ENCODE measurements at regions not wholly inside any gene's neighbourhood (a gene's known extent, or its start where the extent isn't known, plus 50 kb on each side); places are given as distances from the start of the nearest gene placed in this dataset.

DNA sequence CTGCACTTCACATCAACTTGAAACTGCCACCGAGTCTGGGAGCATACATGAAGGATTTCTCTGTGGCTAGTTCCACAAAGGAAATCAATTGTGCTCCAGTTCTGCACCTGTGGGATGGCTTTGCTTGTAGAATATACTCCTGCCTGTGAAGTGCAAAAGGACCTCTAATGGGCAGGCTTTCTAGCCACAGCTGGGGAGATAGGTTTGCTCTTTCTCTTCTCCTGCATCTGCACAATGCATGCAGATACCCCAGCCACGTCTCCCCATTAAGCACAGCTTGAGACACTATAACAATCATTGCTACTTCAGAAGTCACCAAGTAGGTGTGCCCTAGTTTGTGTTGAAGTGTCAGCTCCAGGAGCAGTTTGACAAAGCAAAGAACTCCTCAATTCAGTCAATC is 364.6 kb downstream of the ZIC3 start:
- Histone ChIP-seq H3K9me3 (ENCODE audit: insufficient read depth in 2 of 2, low read depth in 1 of 2, low read length in 1 of 2) (peaks cover 8 to 16% of the 10 kb centered on the region in 2 experiments; a peak in 3 of 4 replicates), H3K79me2 (ENCODE audit: control insufficient read depth in 1 of 2, insufficient read depth in 2 of 2, low read length in 2 of 2) (no peaks in the 10 kb centered on the region), H4K91ac (replicated peaks; ENCODE audit: insufficient read length, low read length) (no peak overlapping the region), H3K4me1 (replicated peaks in 1 of 4; ENCODE audit: control insufficient read depth in 3 of 4, insufficient read depth in 4 of 4, low read length in 3 of 4) (peaks cover 0 to 5% (median 3%) of the 10 kb centered on the region in 4 experiments; a peak in 4 of 7 replicates), H2AK5ac (ENCODE audit: low read depth, low read length) (no peak overlapping the region), H2BK12ac (ENCODE audit: low read depth, low read length) (no peak overlapping the region), H2AFZ (ENCODE audit: low read length) (no peak overlapping the region), H3K27me3 (replicated peaks in 1 of 4; ENCODE audit: control insufficient read depth in 3 of 4, extremely low read depth in 1 of 4, insufficient read depth in 3 of 4, low read length in 3 of 4) (no peaks in the 10 kb centered on the region), H3K9ac (replicated peaks in 1 of 4; ENCODE audit: extremely low read depth in 1 of 4, low read depth in 3 of 4, low read length in 3 of 4) (no peak overlapping the region), H4K20me1 (replicated peaks in 1 of 2; ENCODE audit: control insufficient read depth in 1 of 2, insufficient read depth in 2 of 2, low read length in 2 of 2) (no peaks in the 10 kb centered on the region), H2BK5ac (ENCODE audit: low read depth, low read length) (no peak overlapping the region), H3K56ac (replicated peaks; ENCODE audit: insufficient read length, low read depth, low read length) (no peak overlapping the region), H3K4me2 (ENCODE audit: insufficient read depth in 1 of 2, low read depth in 2 of 2, low read length in 2 of 2) (no peak overlapping the region), H2BK120ac (replicated peaks; ENCODE audit: low read depth, low read length) (no peak overlapping the region), H3K23ac (ENCODE audit: insufficient read length) (no peak overlapping the region), H3K4ac (replicated peaks; ENCODE audit: insufficient read length, low read depth, low read length) (no peak overlapping the region), H3K79me1 (ENCODE audit: low read depth, low read length) (no peaks in the 10 kb centered on the region), H3K27ac (ENCODE audit: low read depth, low read length) (no peak overlapping the region), H3K36me3 (ENCODE audit: control insufficient read depth in 2 of 4, insufficient read depth in 4 of 4, low read length in 3 of 4) (peaks cover 0 to 2% (median 0%) of the 10 kb centered on the region in 4 experiments; a peak in 1 of 8 replicates), H4K5ac (ENCODE audit: insufficient read length, low read depth, low read length) (no peak overlapping the region), H3K18ac (ENCODE audit: extremely low read depth, low read length) (no peak overlapping the region), H3K4me3 (ENCODE audit: extremely low read depth in 1 of 4, insufficient read depth in 2 of 4, low read depth in 3 of 4, low read length in 4 of 4) (no peak overlapping the region), H2BK15ac (ENCODE audit: low read length) (no peak overlapping the region), H2BK20ac (ENCODE audit: low read length) (no peak overlapping the region), H3K14ac (ENCODE audit: insufficient read length) (no peak overlapping the region), H3K23me2 (ENCODE audit: low read depth, low read length) (no peaks in the 10 kb centered on the region; the same call in 1 of the 2 replicates), H4K8ac (ENCODE audit: extremely low read depth, insufficient read depth, low read length) (no peak overlapping the region)
- FAIRE-seq: peak; percentile 60
- WGBS, 2 experiments (ENCODE audit: extremely low coverage in 1 of 2, insufficient coverage in 1 of 2, insufficient read length in 1 of 2, insufficient replicate concordance in 2 of 2, low coverage in 1 of 2, low lambda C conversion rate in 2 of 2, missing lambda C conversion rate in 1 of 2): 40% methylated on average over 2 of the region's 2 CpGs; no CpG with 5 or more reads in 1 of the 2 experiments
- ChIA-PET CTCF (ENCODE audit: partially characterized antibody) (interaction anchor here (1.1 kb wide), 1 partner anchor 95 kb away, joined by 3 read pairs; no protein-coding TSS in a partner anchor), POLR2A (ENCODE audit: partially characterized antibody) (no interaction called here)
- no peak for DNase-seq (ENCODE audit: low read depth in 1 of 2, low spot score in 2 of 2)
- TF ChIP-seq RFX5 (IDR thresholded peaks at IDR 0.05; ENCODE audit: borderline replicate concordance, low read depth, low read length) (no peak), ASH2L (IDR thresholded peaks at IDR 0.05; ENCODE audit: low read length) (no peak), EGR1 (IDR thresholded peaks at IDR 0.05; ENCODE audit: borderline replicate concordance, low read depth, low read length) (no peak), NANOG (IDR thresholded peaks at IDR 0.05; ENCODE audit: insufficient read depth, low read depth, low read length, poor library complexity, severe bottlenecking) (peak; percentile 79), POU5F1 (IDR thresholded peaks at IDR 0.05; ENCODE audit: low read depth, low read length) (no peak), CHD2 (IDR thresholded peaks at IDR 0.05; ENCODE audit: low read length) (no peak)
